Endothelial cell of umbilical vein (primary cell): ENCODE measurements at regions not wholly inside any gene's neighbourhood (a gene's known extent, or its start where the extent isn't known, plus 50 kb on each side); places are given as distances from the start of the nearest gene placed in this dataset.

Source experiments
- BruUV-seq: library from RNA; stranded (reverse); fragments of 400-500 nt; replicated peaks from 2 replicates; lab custom pipeline; 2021; lab: Mats Ljungman, UMichigan
- CTCF ChIA-PET: fragments of 300-600, 350-600 bp; sonication (Branson Sonifier 250); formaldehyde crosslinking; loops from one replicate; lab custom pipeline; 2021; ENCODE audit warnings: antibody characterized with exemption, inconsistent platforms; lab: Charles Lee
- POLR2A ChIA-PET: fragments of 300-600, 350-600 bp; sonication (Branson Sonifier 250); formaldehyde crosslinking; loops from one replicate; lab custom pipeline; 2021; ENCODE audit warnings: antibody characterized with exemption, inconsistent platforms; lab: Charles Lee
- DNase-seq: peaks from one replicate; pipeline ENCODE4 v3.0.0-alpha.2; 2011; ENCODE audit warnings: low read depth, low spot score
- FAIRE-seq: peaks from 2 replicates; lab custom pipeline; 2011; peaks lifted over from hg19 to GRCh38; lab: Jason Lieb, UNC
- H2AFZ ChIP-seq: 2 replicates; pipeline ENCODE4 v1.6.0; 2012; ENCODE audit warnings: low read depth, low read length, control low read depth, inconsistent platforms
- H3K27ac ChIP-seq: 2 replicates; pipeline ENCODE4 v1.5.1; 2011; ENCODE audit warnings: low read depth, mild to moderate bottlenecking, control low read depth, low read length, moderate library complexity; ENCODE audit not compliant: insufficient read depth
- H3K27me3 ChIP-seq, 2 experiments: 2 replicates each; pipeline versions ENCODE4 v1.6.0 to v1.6.1; 2011; ENCODE audit warnings: low read length in 2 of 2, mixed read lengths in 1 of 2; ENCODE audit not compliant: control insufficient read depth in 2 of 2, insufficient read depth in 2 of 2
- H3K36me3 ChIP-seq, 2 experiments: 2 replicates in 1 of 2; 3 replicates in 1 of 2; pipeline ENCODE4 v1.5.1; 2011; ENCODE audit warnings: low read length in 2 of 2, mild to moderate bottlenecking in 1 of 2, moderate library complexity in 1 of 2; ENCODE audit not compliant: control insufficient read depth in 2 of 2, insufficient read depth in 2 of 2; ENCODE audit errors: extremely low read depth in 1 of 2
- H3K4me1 ChIP-seq: 3 replicates; pipeline ENCODE4 v1.5.1; 2011; ENCODE audit warnings: mild to moderate bottlenecking, low read length; ENCODE audit not compliant: control insufficient read depth, insufficient read depth; ENCODE audit errors: extremely low read depth
- H3K4me2 ChIP-seq: 2 replicates; pipeline ENCODE4 v1.6.1; 2011; ENCODE audit warnings: low read length, control low read depth, mixed read lengths; ENCODE audit not compliant: insufficient read depth
- H3K4me3 ChIP-seq, 3 experiments: fragments of 200-600 bp in 1 of 3; sonication (generic), shearing (Covaris generic) in 1 of 3; replicated peaks in 1 of 3; 2 replicates each; pipeline ENCODE4 v1.5.1; 2011 to 2016; ENCODE audit warnings: control low read depth in 3 of 3, low read length in 3 of 3, mild to moderate bottlenecking in 2 of 3, inconsistent platforms in 1 of 3, low read depth in 1 of 3, moderate library complexity in 1 of 3; ENCODE audit not compliant: insufficient read depth in 1 of 3
- H3K79me2 ChIP-seq: 2 replicates; pipeline ENCODE4 v1.6.0; 2012; ENCODE audit warnings: low read length, inconsistent platforms; ENCODE audit not compliant: control insufficient read depth, insufficient read depth
- H3K9ac ChIP-seq: replicated peaks from 2 replicates; pipeline ENCODE3; 2011; ENCODE audit warnings: low read length, control low read depth; ENCODE audit not compliant: insufficient read depth; ENCODE audit errors: extremely low read depth
- H3K9me1 ChIP-seq: replicated peaks from 3 replicates; pipeline ENCODE4 v1.6.0; 2011; ENCODE audit warnings: mild to moderate bottlenecking, low read length; ENCODE audit not compliant: control insufficient read depth, insufficient read depth; ENCODE audit errors: extremely low read depth
- H3K9me3 ChIP-seq: replicated peaks from 2 replicates; pipeline ENCODE4 v1.5.1; 2012; ENCODE audit warnings: low read length, inconsistent platforms; ENCODE audit not compliant: control insufficient read depth, insufficient read depth
- H4K20me1 ChIP-seq: replicated peaks from 2 replicates; pipeline ENCODE3; 2011; ENCODE audit warnings: mild to moderate bottlenecking, low read length; ENCODE audit not compliant: control insufficient read depth, insufficient read depth; ENCODE audit errors: extremely low read depth
- CTCF ChIP-seq, 2 donors: IDR thresholded peaks; 1 replicate in 1 of 2; 2 replicates in 1 of 2; pipeline ENCODE4 v1.5.1; 2011; ENCODE audit warnings: low read length in 2 of 2, mild to moderate bottlenecking in 2 of 2, moderate library complexity in 2 of 2, control low read depth in 1 of 2, inconsistent platforms in 1 of 2, low read depth in 1 of 2; ENCODE audit not compliant: insufficient read depth in 1 of 2; ENCODE audit errors: extremely low read depth in 1 of 2
- EZH2 ChIP-seq: IDR thresholded peaks from 2 replicates; pipeline ENCODE4 v1.6.1; 2012; ENCODE audit warnings: borderline replicate concordance, low read depth, mild to moderate bottlenecking, moderate library complexity, low read length, inconsistent platforms; ENCODE audit not compliant: severe bottlenecking
- FOS ChIP-seq: IDR thresholded peaks from 2 replicates; pipeline ENCODE4 v1.6.1; 2011; ENCODE audit warnings: mild to moderate bottlenecking, low read length, moderate library complexity, borderline replicate concordance; ENCODE audit not compliant: insufficient read depth
- GATA2 ChIP-seq: IDR thresholded peaks from 2 replicates; pipeline ENCODE4 v1.7.0; 2011; ENCODE audit warnings: low read depth, mild to moderate bottlenecking, moderate library complexity, mixed read lengths, low read length; ENCODE audit not compliant: insufficient read length, insufficient read depth
- JUN ChIP-seq: IDR thresholded peaks from 2 replicates; pipeline ENCODE4 v1.6.1; 2011; ENCODE audit warnings: borderline replicate concordance, low read depth; ENCODE audit not compliant: insufficient read length, insufficient read depth
- MAX ChIP-seq: IDR thresholded peaks from 2 replicates; pipeline ENCODE4 v1.6.1; 2011; ENCODE audit not compliant: insufficient read depth, insufficient read length
- MYC ChIP-seq: IDR thresholded peaks from one replicate; pipeline ENCODE4 v1.6.1; 2011; ENCODE audit warnings: mild to moderate bottlenecking, low read depth, low read length
- POLR2A ChIP-seq: IDR thresholded peaks from 2 replicates; pipeline ENCODE4 v1.6.1; 2012; ENCODE audit warnings: low read depth, mild to moderate bottlenecking, control low read depth, low read length
- POLR2AphosphoS5 ChIP-seq: IDR thresholded peaks from 2 replicates; pipeline ENCODE4 v1.6.1; 2012; ENCODE audit warnings: low read depth, mild to moderate bottlenecking, control low read depth, low read length, moderate library complexity; ENCODE audit not compliant: insufficient read depth
- dilution Hi-C: fragments of 300-500 bp; cut with MboI; formaldehyde crosslinking; loops from one replicate; pipeline ENCODE4 v1.15.0; 2019; ENCODE audit warnings: low sequenced_read_pairs; ENCODE audit not compliant: extremely low pct_ligation_motif_present
- intact Hi-C: fragments of 100-400 bp; cut with micrococcal nuclease; formaldehyde crosslinking; loops from one replicate; pipeline ENCODE4 v1.10.0; 2022

DNA sequence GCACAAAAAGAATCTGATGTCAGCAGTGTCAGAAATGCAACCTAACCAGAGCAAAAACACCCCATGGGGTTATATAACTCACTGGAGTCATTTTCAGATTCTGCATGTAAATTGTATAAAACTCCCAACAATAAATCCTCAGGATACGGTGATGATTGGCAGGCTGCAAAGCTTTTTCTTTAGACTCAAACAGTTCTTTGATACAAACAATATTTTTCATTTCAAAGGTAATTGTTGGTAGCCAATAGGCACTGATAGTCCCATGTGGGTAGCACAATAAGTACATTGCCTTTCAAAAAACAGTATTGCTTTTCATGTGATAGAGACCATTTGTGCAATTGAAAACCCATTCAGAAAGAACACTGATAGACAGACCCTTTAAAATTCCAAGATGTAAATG lies 98.0 kb downstream of the TMEM26 start:
- H3K9me1 ChIP-seq: no peaks in the 10 kb centered on the region
- POLR2A ChIA-PET: no interaction called here
- no peak for FAIRE-seq

More for the DNA sequence above, 98.0 kb downstream of the TMEM26 start:
- Histone ChIP-seq H3K36me3 (no peaks in the 10 kb centered on the region), H3K9ac (no peak overlapping the region), H3K27me3 (peaks cover 0 to 2% of the 10 kb centered on the region in 2 experiments), H3K4me1 (no peaks in the 10 kb centered on the region), H3K4me3 (no peak overlapping the region), H3K9me3 (no peaks in the 10 kb centered on the region), H3K27ac (no peak overlapping the region), H4K20me1 (no peaks in the 10 kb centered on the region), H2AFZ (no peak overlapping the region), H3K4me2 (no peak overlapping the region), H3K79me2 (no peaks in the 10 kb centered on the region)
- CTCF ChIA-PET: no interaction called here
- intact Hi-C loops: no loop called here
- DNase-seq: no peak
- TF ChIP-seq EZH2 (no peak), FOS (no peak), MAX (no peak), POLR2A (no peak), GATA2 (no peak), CTCF (IDR thresholded peaks at IDR 0.05; ENCODE audit: extremely low read depth in 1 of 2, insufficient read depth in 1 of 2, low read depth in 1 of 2, low read length in 2 of 2) (no peak), MYC (no peak), JUN (no peak), POLR2AphosphoS5 (no peak)
- dilution Hi-C loops: no loop called here
- BruUV-seq: no TSS peak
